ENCODE measurements at regions not wholly inside any gene's neighbourhood (a gene's known extent, or its start where the extent isn't known, plus 50 kb on each side); places are given as distances from the start of the nearest gene placed in this dataset.

GRCh38 chrX:94871640-94872039 is 1197.6 kb downstream of the FAM133A start:
- Histone ChIP-seq H3K27me3 (no peaks in the 10 kb centered on the region), H3K4me3 (no peak overlapping the region), H3K9me3 (no peaks in the 10 kb centered on the region), H3K4me1 (no peaks in the 10 kb centered on the region), H3K36me3 (no peaks in the 10 kb centered on the region), H3K27ac (no peak overlapping the region)
- intact Hi-C loops (cut with DNase I): no loop called here
- no peak for TF ChIP-seq POLR2A (IDR thresholded peaks at IDR 0.05)
- no peak for TF ChIP-seq CTCF (IDR thresholded peaks at IDR 0.05)
- ATAC-seq: no peak
- WGBS, 4 donors: 74 to 84% (median 82%) methylated on average over 8 to 9 of the region's 9 CpGs
- no peak for DNase-seq

GRCh38 chrX:94901849-94902248 is 1227.8 kb downstream of the FAM133A start:
- Histone ChIP-seq H3K27ac (no peak overlapping the region), H3K4me3 (no peak overlapping the region), H3K4me1 (no peaks in the 10 kb centered on the region), H3K9me3 (peaks cover 0 to 4% (median 0%) of the 10 kb centered on the region in 12 donors), H3K36me3 (no peaks in the 10 kb centered on the region), H3K27me3 (peaks cover 0 to 4% (median 0%) of the 10 kb centered on the region in 9 donors)
- 35 to 74% (median 71%) methylated on average over 2 to 4 of the region's 4 CpGs for WGBS, 4 donors
- ATAC-seq (no peak), DNase-seq (no peak)
- TF ChIP-seq POLR2A (IDR thresholded peaks at IDR 0.05) (no peak), CTCF (IDR thresholded peaks at IDR 0.05) (no peak)
- intact Hi-C loops (cut with DNase I): no loop called here

DNA sequence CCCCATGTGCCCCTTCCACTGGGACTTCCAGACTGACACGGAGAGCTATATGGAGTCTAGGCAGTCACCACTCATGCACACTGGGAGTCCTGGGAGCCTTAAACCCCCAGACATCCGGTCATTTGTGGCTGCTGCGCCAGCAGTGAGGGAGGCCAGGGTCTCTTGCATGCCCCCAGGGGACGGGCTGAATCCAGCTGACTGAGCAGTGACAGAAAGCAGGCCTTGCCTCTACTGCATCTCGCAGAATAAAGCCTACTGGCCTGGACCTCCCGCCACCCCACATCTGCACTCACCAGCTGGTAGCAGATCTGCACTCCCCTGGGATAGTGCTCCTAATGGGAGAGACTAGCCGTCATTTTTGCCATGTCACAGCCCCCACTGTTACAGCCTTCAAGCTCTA is 1234.2 kb downstream of the FAM133A start:
- no peaks in the 10 kb centered on the region for H3K4me1 ChIP-seq
- H3K27me3 ChIP-seq: peaks cover 0 to 4% (median 0%) of the 10 kb centered on the region in 9 donors
- no peak overlapping the region for H3K4me3 ChIP-seq
- H3K27ac ChIP-seq: no peak overlapping the region
- H3K9me3 ChIP-seq: no peaks in the 10 kb centered on the region
- H3K36me3 ChIP-seq: no peaks in the 10 kb centered on the region
- TF ChIP-seq POLR2A (IDR thresholded peaks at IDR 0.05): no peak
- TF ChIP-seq CTCF (IDR thresholded peaks at IDR 0.05): no peak
- intact Hi-C loops (cut with DNase I): no loop called here
- WGBS, 4 donors: 48 to 63% (median 50%) methylated on average over 4 to 7 of the region's 7 CpGs
- peak in 4 of 5 donors; percentile 16 to 40 (median 32) for DNase-seq
- peak in 1 of 4 donors; percentile 24 for ATAC-seq

DNA sequence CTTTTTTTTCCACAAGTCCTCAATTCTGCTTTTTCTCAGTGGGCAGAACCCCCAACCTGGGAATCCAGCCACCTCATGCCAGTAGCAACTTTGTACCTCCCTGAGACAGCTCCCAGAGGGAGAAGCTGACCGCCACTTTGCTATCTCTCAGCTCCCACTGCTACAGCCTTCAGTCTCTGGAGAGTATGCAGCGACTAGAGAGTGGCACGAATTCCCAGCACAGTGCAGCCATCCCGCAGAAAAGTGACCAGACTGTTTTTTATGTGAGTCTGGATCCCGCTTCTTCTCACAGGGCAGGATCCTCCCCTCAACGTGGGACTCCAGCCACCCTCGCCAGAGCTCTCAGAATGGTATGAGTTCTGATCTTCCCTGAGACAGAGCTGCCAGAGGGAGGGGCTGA is 1234.6 kb downstream of the FAM133A start:
- DNase-seq (no peak), ATAC-seq (no peak)
- intact Hi-C loops (cut with DNase I): no loop called here
- H3K27ac ChIP-seq: no peak overlapping the region
- H3K36me3 ChIP-seq: no peaks in the 10 kb centered on the region
- no peaks in the 10 kb centered on the region for H3K9me3 ChIP-seq
- TF ChIP-seq CTCF (IDR thresholded peaks at IDR 0.05) (no peak), POLR2A (IDR thresholded peaks at IDR 0.05) (no peak)
- peaks cover 0 to 4% (median 0%) of the 10 kb centered on the region in 9 donors for H3K27me3 ChIP-seq
- H3K4me3 ChIP-seq: no peak overlapping the region
- WGBS, 4 donors: 59 to 74% (median 67%) methylated on average over 7 of the region's 7 CpGs
- H3K4me1 ChIP-seq: no peaks in the 10 kb centered on the region
